Psoas muscle (tissue), 7 donors: ENCODE measurements at regions not wholly inside any gene's neighbourhood (a gene's known extent, or its start where the extent isn't known, plus 50 kb on each side); places are given as distances from the start of the nearest gene placed in this dataset.

ENCODE experiments used
- ATAC-seq, 4 donors: fragments of 200-7000 bp; cut with Tn5 transposase; one replicate each; pipeline ENCODE4 v1.9.1; 2020; ENCODE audit warnings: moderate library complexity in 3 of 4, mild to moderate bottlenecking in 2 of 4
- DNase-seq, 2 donors: peaks; one replicate each; pipeline ENCODE4 v3.0.0-alpha.2; 2020
- H3K27ac ChIP-seq: fragments of 200-600 bp; one replicate; pipeline ENCODE4 v1.8.0; 2022
- H3K27me3 ChIP-seq, 3 donors: fragments of 200-600 bp in 1 of 3; one replicate each; pipeline versions ENCODE4 v1.6.1 to v1.8.0; 2013 to 2022; ENCODE audit warnings: low read length in 2 of 3, mild to moderate bottlenecking in 2 of 3, moderate library complexity in 1 of 3; ENCODE audit not compliant: insufficient read depth in 3 of 3
- H3K36me3 ChIP-seq, 2 donors: fragments of 200-600 bp in 1 of 2; one replicate each; pipeline versions ENCODE4 v1.6.1 to v1.8.0; 2013 to 2022; ENCODE audit warnings: low read depth in 1 of 2, mild to moderate bottlenecking in 1 of 2, moderate library complexity in 1 of 2; ENCODE audit not compliant: insufficient read depth in 1 of 2
- H3K4me1 ChIP-seq: fragments of 200-600 bp; one replicate; pipeline ENCODE4 v1.8.0; 2022
- H3K4me3 ChIP-seq: fragments of 200-600 bp; one replicate; pipeline ENCODE4 v1.8.0; 2022; ENCODE audit warnings: mild to moderate bottlenecking
- H3K9me3 ChIP-seq: fragments of 200-600 bp; one replicate; pipeline ENCODE4 v1.8.0; 2022
- CTCF ChIP-seq: fragments of 200-600 bp; IDR thresholded peaks from one replicate; pipeline ENCODE4 v1.8.0; 2022; ENCODE audit warnings: antibody characterized with exemption
- WGBS, 3 donors: extraction: QIAGEN DNeasy Blood & Tissue Kit; methylation state at CpG; one replicate each; pipeline versions ENCODE4 v1.1.6 to v1.1.7; 2013; 5-methylcytosine and 5-hydroxymethylcytosine counted together
- intact Hi-C, 2 donors: fragments of 100-400 bp; cut with DNase I; formaldehyde crosslinking; loops; one replicate each; pipeline versions ENCODE4 v1.11.0 to v1.14.2; 2022
- donor health status: healthy with polysubstance abuse.
- donor health status: DM: no; HTN: no; CAD: no; lungs with moderate emphysema.
- donor health status: Bipolar disorder and iron deficiency.
- donor health status: healthy.
- donor health status: DM: yes; HTN: yes; CAD: no.
- donor health status: DM: no; HTN: no; CAD: no.
- donor health status: DM: yes; HTN: yes; CAD: no.

GRCh38 chr18:29960539-29960938 lies 1082.0 kb downstream of the DSC3 start:
- no peaks in the 10 kb centered on the region for H3K27me3 ChIP-seq
- no peak overlapping the region for H3K4me3 ChIP-seq
- no peak for ATAC-seq
- no peak for TF ChIP-seq CTCF
- H3K9me3 ChIP-seq: no peaks in the 10 kb centered on the region
- H3K27ac ChIP-seq: no peak overlapping the region
- no peak for DNase-seq
- H3K36me3 ChIP-seq: no peaks in the 10 kb centered on the region
- H3K4me1 ChIP-seq: no peaks in the 10 kb centered on the region
- intact Hi-C loops: no loop called here

DNA sequence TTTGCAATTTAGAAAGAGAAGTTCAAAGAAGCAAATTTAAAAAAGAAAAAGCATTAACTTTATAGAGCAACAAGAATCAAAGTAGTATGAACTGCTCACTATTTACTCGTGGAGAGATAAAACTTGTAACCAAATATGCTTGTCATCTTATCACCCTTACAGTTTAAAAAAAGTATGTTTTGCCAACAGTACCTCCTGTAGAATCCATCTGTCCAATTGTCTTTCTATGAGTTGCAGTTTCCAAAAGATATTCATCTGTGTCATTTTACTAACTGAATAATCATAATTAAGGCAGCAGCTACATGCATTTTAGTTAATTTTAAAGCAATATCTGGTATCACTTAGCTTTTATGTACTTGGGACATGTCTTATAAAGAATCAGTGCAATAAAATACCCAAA lies 1112.3 kb downstream of the DSC3 start:
- no peak for DNase-seq
- ATAC-seq: no peak
- H3K36me3 ChIP-seq: no peaks in the 10 kb centered on the region
- no peak overlapping the region for H3K27ac ChIP-seq
- H3K4me3 ChIP-seq: no peak overlapping the region
- H3K4me1 ChIP-seq: no peaks in the 10 kb centered on the region
- WGBS, 3 donors: 26 to 43% (median 30%) methylated on average over 1 of the region's 1 CpG
- no peaks in the 10 kb centered on the region for H3K9me3 ChIP-seq
- H3K27me3 ChIP-seq: no peaks in the 10 kb centered on the region
- no peak for TF ChIP-seq CTCF
- intact Hi-C loops: no loop called here

- no peak for TF ChIP-seq CTCF
- H3K27me3 ChIP-seq: no peaks in the 10 kb centered on the region
- no peaks in the 10 kb centered on the region for H3K36me3 ChIP-seq
- DNase-seq (no peak), ATAC-seq (no peak)
- no peaks in the 10 kb centered on the region for H3K9me3 ChIP-seq
- intact Hi-C loops: no loop called here
- WGBS, 3 donors: 64 to 76% (median 68%) methylated on average over 6 of the region's 6 CpGs
- no peak overlapping the region for H3K4me3 ChIP-seq
- no peak overlapping the region for H3K27ac ChIP-seq
- H3K4me1 ChIP-seq: no peaks in the 10 kb centered on the region
Measured at GRCh38 chr18:29928081-29928480, 1114.5 kb downstream of the DSC3 start.

DNA sequence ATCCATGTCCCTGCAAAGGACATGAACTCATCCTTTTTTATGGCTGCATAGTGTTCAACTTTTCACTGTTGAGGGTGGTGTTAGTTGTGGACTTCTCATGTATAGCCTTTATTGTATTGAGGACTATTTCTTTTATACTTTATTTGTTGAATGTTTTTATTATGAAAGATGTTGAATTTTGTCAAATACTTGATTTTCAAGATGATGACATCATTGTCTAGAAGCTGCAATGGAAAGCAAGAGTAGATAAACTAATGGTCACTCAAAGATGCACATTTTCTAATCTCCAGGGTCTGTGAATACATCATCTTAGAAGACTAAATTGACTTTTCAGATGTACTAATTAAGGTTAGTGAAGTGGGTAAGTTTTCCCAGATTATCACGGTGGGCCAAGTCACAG lies 1117.0 kb downstream of the DSC3 start:
- intact Hi-C loops: no loop called here
- H3K9me3 ChIP-seq: no peaks in the 10 kb centered on the region
- H3K4me3 ChIP-seq: no peak overlapping the region
- ATAC-seq (no peak), DNase-seq (no peak)
- 93 to 95% (median 93%) methylated on average over 1 of the region's 1 CpG for WGBS, 3 donors
- no peaks in the 10 kb centered on the region for H3K27me3 ChIP-seq
- H3K4me1 ChIP-seq: no peaks in the 10 kb centered on the region
- H3K27ac ChIP-seq: no peak overlapping the region
- TF ChIP-seq CTCF: no peak
- H3K36me3 ChIP-seq: no peaks in the 10 kb centered on the region

DNA sequence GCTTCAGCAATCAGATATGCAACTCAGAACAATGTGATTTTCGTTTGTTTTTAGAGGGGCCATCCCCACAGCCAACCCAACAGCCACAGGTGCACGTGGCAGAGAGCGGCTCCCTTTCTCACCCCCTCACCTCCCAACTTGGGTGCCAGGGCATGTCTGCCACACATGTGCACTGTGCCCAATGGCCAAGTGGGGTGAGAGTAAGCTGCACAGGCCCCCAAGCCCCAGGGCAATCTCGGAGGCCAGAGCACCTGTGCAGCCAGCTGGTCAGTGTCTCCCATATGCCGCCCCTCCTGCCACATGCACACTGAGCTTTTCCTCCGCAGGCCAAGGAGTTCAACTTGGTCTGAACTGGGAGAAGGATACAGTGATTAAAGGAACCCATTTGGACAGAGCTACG lies 1130.2 kb downstream of the DSC3 start:
- Histone ChIP-seq H3K27me3 (no peaks in the 10 kb centered on the region), H3K27ac (no peak overlapping the region), H3K4me1 (no peaks in the 10 kb centered on the region), H3K36me3 (no peaks in the 10 kb centered on the region), H3K4me3 (no peak overlapping the region), H3K9me3 (no peaks in the 10 kb centered on the region)
- WGBS, 3 donors: 62 to 76% (median 74%) methylated on average over 7 of the region's 7 CpGs
- intact Hi-C loops: no loop called here
- TF ChIP-seq CTCF: no peak
- no peak for ATAC-seq
- DNase-seq: no peak
